ENCODE measurements at regions not wholly inside any gene's neighbourhood (a gene's known extent, or its start where the extent isn't known, plus 50 kb on each side); places are given as distances from the start of the nearest gene placed in this dataset.

DNA sequence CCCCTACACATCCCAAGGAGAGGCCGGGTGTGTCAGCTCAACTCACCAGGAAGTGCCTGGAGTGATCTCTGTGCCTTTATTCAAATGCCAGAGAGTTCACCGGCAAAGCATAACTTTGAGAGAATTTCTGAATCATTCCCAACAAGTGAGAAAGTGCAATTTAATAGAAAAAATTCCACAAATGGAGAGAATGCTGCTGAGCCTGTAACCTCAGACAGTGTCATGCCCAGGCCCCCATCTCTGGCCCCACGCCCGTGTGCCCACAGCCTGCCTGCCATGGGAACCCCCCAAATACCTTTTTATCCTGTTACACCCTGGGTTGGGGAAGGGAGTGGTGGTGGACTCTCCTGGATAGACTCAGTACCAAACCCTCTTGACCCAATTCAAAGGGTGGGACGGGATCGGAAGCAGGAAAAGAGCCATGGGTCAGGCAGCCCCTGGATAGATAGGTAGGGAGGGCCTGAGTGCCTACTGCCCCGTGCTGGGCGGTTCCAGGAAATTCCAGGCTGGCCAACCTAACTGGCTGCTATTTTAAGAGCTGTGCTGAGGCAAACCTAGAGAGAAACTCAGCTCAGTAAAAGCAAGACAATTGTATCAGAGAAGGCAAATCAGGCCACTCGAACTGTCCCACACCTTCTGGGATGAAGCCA, 179.0 kb upstream of the FOXA2 start (continued):
- TF ChIP-seq ZC3H11A (IDR thresholded peaks at IDR 0.05; ENCODE audit: low read depth, low read length) (no peak), CBX2 (IDR thresholded peaks at IDR 0.05; ENCODE audit: insufficient read depth, low read length, poor library complexity, severe bottlenecking) (no peak), CREM (IDR thresholded peaks at IDR 0.05; ENCODE audit: low read depth) (no peak)

GRCh38 chr20:22768266-22769178, 184.2 kb upstream of the FOXA2 start:
- no peak overlapping the region for H3K9ac ChIP-seq (ENCODE audit: insufficient read depth in 1 of 2, low read depth in 2 of 2, low read length in 2 of 2)
- H3K27me3 ChIP-seq (ENCODE audit: control insufficient read depth in 2 of 2, insufficient read depth in 2 of 2, low read length in 2 of 2): peaks cover 0 to 28% of the 10 kb centered on the region in 2 experiments; a peak in 3 of 5 replicates
- intact Hi-C loops (cut with micrococcal nuclease): no loop called here
- H3K79me2 ChIP-seq (ENCODE audit: control insufficient read depth, insufficient read depth, low read length): no peaks in the 10 kb centered on the region
- no peak overlapping the region for H3K4me2 ChIP-seq (ENCODE audit: insufficient read depth, low read length)
- no peak overlapping the region for H3K4me3 ChIP-seq
- H3K9me1 ChIP-seq (ENCODE audit: control insufficient read depth, insufficient read depth, low read length): no peaks in the 10 kb centered on the region
- H3K4me1 ChIP-seq (replicated peaks in 1 of 2; ENCODE audit: control insufficient read depth in 2 of 2, insufficient read depth in 2 of 2, low read length in 2 of 2): no peaks in the 10 kb centered on the region; a peak in 2 of 5 replicates
- WGBS (ENCODE audit: insufficient coverage, low coverage, missing lambda C conversion rate): 4% methylated on average over 8 of the region's 11 CpGs
- no TSS peak for BruUV-seq (replicated peaks)
- no peaks in the 10 kb centered on the region for H3K36me3 ChIP-seq (ENCODE audit: control insufficient read depth, insufficient read depth, low read length)
- in situ Hi-C loops (cut with MboI): no loop called here
- ATAC-seq (no peak), DNase-seq (ENCODE audit: extremely low read depth in 1 of 4, low spot score in 3 of 4) (no peak), FAIRE-seq (no peak)
- ChIA-PET CTCF (ENCODE audit: low intra/inter-chr PET ratio) (interaction anchor here (0.7 kb wide), 1 partner anchor 11 kb away, joined by 4 read pairs; no protein-coding TSS in a partner anchor), POLR2A (interaction anchor here (0.8 kb wide), 1 partner anchor 13 kb away, joined by 3 read pairs; no protein-coding TSS in a partner anchor)
- no peaks in the 10 kb centered on the region for H3K9me3 ChIP-seq (replicated peaks; ENCODE audit: control insufficient read depth, insufficient read depth, low read depth, low read length)
- no peak overlapping the region for H2AFZ ChIP-seq (ENCODE audit: low read depth, low read length)
- H4K20me1 ChIP-seq (replicated peaks; ENCODE audit: control insufficient read depth, insufficient read depth, low read length): no peaks in the 10 kb centered on the region
- no peak overlapping the region for H3K27ac ChIP-seq (ENCODE audit: extremely low read depth, low read depth, low read length)
- TF ChIP-seq ZNF589 (CRISPR knock-in tag; IDR thresholded peaks at IDR 0.05; ENCODE audit: low read depth) (no peak), TAF9B (IDR thresholded peaks at IDR 0.05; ENCODE audit: partially characterized antibody) (no peak), TCFL5 (CRISPR knock-in tag; conservative IDR thresholded peaks at IDR 0.05) (no peak), ZNF408 (CRISPR knock-in tag; IDR thresholded peaks at IDR 0.05; ENCODE audit: low read depth) (no peak), ZNF57 (CRISPR knock-in tag; IDR thresholded peaks at IDR 0.05) (no peak), ELF2 (CRISPR knock-in tag; IDR thresholded peaks at IDR 0.05) (no peak), ZNF592 (IDR thresholded peaks at IDR 0.05) (no peak)

Measured in K562 (cell line).